ENCODE measurements at regions not wholly inside any gene's neighbourhood (a gene's known extent, or its start where the extent isn't known, plus 50 kb on each side); places are given as distances from the start of the nearest gene placed in this dataset.
"Not testable (repeated sequence)": the region's sequence is repeated elsewhere in the genome, so short reads cannot be mapped to it uniquely, and the experiment has no call there.

DNA sequence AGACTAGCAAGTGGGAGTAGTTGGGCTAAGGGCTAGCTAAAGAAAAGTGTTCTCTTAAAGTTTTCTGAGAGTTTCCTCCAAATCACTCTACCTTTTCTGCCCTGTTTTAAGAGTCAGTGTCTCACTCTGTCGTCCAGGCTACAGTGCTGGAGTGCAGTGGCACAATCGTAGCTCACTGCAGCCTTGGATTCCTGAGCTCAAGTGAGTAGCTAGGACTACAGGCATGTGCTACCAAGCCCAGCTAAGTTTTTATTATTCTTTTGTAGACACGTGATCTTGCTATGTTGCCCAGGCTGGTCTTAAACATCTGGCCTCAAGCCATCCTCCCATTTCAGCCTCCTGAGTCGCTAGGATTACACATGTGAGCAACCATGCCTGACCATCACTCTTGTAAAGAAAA, 378.9 kb downstream of the CAAP1 start:
- TF ChIP-seq, protein P1, sequence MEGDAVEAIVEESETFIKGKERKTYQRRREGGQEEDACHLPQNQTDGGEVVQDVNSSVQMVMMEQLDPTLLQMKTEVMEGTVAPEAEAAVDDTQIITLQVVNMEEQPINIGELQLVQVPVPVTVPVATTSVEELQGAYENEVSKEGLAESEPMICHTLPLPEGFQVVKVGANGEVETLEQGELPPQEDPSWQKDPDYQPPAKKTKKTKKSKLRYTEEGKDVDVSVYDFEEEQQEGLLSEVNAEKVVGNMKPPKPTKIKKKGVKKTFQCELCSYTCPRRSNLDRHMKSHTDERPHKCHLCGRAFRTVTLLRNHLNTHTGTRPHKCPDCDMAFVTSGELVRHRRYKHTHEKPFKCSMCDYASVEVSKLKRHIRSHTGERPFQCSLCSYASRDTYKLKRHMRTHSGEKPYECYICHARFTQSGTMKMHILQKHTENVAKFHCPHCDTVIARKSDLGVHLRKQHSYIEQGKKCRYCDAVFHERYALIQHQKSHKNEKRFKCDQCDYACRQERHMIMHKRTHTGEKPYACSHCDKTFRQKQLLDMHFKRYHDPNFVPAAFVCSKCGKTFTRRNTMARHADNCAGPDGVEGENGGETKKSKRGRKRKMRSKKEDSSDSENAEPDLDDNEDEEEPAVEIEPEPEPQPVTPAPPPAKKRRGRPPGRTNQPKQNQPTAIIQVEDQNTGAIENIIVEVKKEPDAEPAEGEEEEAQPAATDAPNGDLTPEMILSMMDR (IDR thresholded peaks at IDR 0.05; ENCODE audit: borderline replicate concordance, insufficient read depth, low read depth, low read length): no peak
- H3K4me3 ChIP-seq (ENCODE audit: low read depth, low read length): no peak overlapping the region

GRCh38 chr9:26510137-26510536, 382.5 kb downstream of the CAAP1 start:
- H3K4me3 ChIP-seq (ENCODE audit: low read depth, low read length): no peak overlapping the region
- TF ChIP-seq, protein P1 (IDR thresholded peaks at IDR 0.05; ENCODE audit: borderline replicate concordance, insufficient read depth, low read depth, low read length): no peak

DNA sequence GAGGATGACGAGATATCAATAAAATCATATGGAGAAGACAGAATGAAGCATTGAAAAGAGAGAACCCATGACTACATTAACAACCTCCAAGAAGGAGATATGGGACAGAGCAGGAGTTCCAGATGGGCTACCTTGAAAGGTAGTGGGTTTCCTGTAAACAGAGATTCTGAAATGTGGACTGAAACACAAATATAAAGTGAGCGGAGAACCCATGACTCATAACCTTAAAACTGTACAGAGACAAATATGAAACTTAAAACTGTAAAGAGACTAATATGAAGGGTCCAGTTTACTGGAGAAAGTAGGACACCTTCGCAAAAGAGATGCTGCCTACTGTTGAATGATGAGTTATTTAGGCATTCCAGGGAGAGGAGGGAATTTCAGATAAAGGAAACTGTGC, 383.7 kb downstream of the CAAP1 start:
- TF ChIP-seq, protein P1 (IDR thresholded peaks at IDR 0.05; ENCODE audit: borderline replicate concordance, insufficient read depth, low read depth, low read length): no peak
- no peak overlapping the region for H3K4me3 ChIP-seq (ENCODE audit: low read depth, low read length)

DNA sequence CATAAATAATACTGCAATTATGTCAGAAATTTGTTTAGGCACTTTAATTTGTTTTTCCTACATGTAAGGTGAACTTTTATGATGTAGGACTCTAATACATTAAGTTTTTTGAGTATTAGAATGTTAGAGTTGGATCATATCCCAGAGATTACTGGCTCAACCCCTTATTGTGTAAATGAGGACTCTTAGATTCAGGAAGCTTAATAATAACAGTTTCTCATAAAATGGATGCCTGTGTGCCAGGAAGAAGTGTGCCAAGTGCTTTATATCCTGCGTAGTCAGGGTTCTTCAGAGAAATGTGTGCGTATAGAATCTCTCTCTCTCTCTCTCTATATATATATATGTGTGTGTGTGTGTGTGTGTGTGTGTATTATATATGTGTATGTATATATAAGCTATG, 388.5 kb downstream of the CAAP1 start:
- H3K4me3 ChIP-seq (ENCODE audit: low read depth, low read length): no peak overlapping the region
- TF ChIP-seq, protein P1 (IDR thresholded peaks at IDR 0.05; ENCODE audit: borderline replicate concordance, insufficient read depth, low read depth, low read length): no peak

- TF ChIP-seq, protein P1 (IDR thresholded peaks at IDR 0.05; ENCODE audit: borderline replicate concordance, insufficient read depth, low read depth, low read length): no peak
- H3K4me3 ChIP-seq (ENCODE audit: low read depth, low read length): no peak overlapping the region
Observed at GRCh38 chr9:26502311-26502710, 390.3 kb downstream of the CAAP1 start.

- TF ChIP-seq, protein P1 (IDR thresholded peaks at IDR 0.05; ENCODE audit: borderline replicate concordance, insufficient read depth, low read depth, low read length): no peak
- H3K4me3 ChIP-seq (ENCODE audit: low read depth, low read length): no peak overlapping the region
Observed at GRCh38 chr9:26500471-26500870, 392.1 kb downstream of the CAAP1 start.

- not testable (repeated sequence) for H3K4me3 ChIP-seq (ENCODE audit: low read depth, low read length)
Observed at GRCh38 chr9:26492608-26493521, 399.7 kb downstream of the CAAP1 start.

DNA sequence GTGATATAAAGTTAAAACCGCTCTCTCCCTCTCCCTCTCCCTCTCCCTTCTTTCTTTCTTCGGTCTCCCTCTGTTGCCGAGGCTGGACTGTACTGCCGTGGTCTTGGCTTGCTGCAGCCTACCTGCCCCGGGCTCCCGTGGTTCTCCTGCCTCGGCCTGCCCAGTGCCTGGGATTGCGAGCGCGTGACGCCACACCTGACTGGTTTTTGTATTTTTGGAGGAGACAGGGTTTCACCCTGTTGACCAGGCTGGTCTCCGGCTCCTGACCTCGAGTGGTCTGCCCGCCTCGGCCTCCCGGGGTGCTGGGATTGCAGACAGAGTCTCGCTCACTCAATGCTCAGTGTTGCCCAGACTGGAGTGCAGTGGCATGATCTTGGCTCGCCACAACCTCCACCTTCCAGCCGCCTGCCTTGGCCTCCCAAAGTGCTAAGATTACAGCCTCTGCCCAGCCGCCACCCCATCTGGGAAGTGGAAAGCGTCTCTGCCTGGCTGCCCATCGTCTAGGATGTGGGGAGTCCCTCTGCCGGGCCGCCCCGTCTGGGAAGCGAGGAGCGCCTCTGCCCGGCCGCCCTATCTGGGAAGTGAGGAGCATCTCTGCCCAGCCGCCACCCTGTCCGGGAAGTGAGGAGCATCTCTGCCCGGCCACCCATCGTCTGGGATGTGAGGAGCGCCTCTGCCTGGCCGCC, 400.5 kb downstream of the CAAP1 start:
- not testable (repeated sequence) for H3K4me3 ChIP-seq (ENCODE audit: low read depth, low read length)

All from GM12875 (cell line).